HepG2 (cell line): ENCODE measurements at regions not wholly inside any gene's neighbourhood (a gene's known extent, or its start where the extent isn't known, plus 50 kb on each side); places are given as distances from the start of the nearest gene placed in this dataset.

Source experiments
- ATAC-seq: fragments of 200-7000 bp; cut with Tn5 transposase; 3 replicates; pipeline ENCODE4 v1.9.1; 2020; ENCODE audit warnings: mild to moderate bottlenecking, moderate library complexity
- BruUV-seq: library from RNA; stranded (reverse); fragments of 400-500 nt; replicated peaks from 2 replicates; lab custom pipeline; 2021; lab: Mats Ljungman, UMichigan
- CTCF ChIA-PET: fragments of 300-600 bp; formaldehyde crosslinking; extraction: SDS; loops from one replicate; lab custom pipeline; 2021; ENCODE audit warnings: low total read pairs, inconsistent platforms, low intra/inter-chr PET ratio; lab: Yijun Ruan, JAX
- POLR2A ChIA-PET: fragments of 350-600 bp; sonication (Branson Sonifier 250); formaldehyde crosslinking; loops from one replicate; lab custom pipeline; 2020; ENCODE audit warnings: antibody characterized with exemption, inconsistent platforms; lab: Yijun Ruan, JAX
- DNase-seq: peaks from one replicate; pipeline ENCODE4 v3.0.0-alpha.2; 2015; ENCODE audit warnings: low spot score
- FAIRE-seq: peaks from 3 replicates; lab custom pipeline; 2011; peaks lifted over from hg19 to GRCh38; lab: Jason Lieb, UNC
- H2AFZ ChIP-seq: one replicate; pipeline ENCODE4 v1.6.1; 2011; ENCODE audit warnings: low read length, inconsistent platforms
- H3K27ac ChIP-seq: fragments of 300-600 bp; 3 replicates; pipeline ENCODE4 v1.8.0; 2011; ENCODE audit warnings: mixed run types, mild to moderate bottlenecking, mixed read lengths, low read length, inconsistent platforms; ENCODE audit not compliant: insufficient read depth; ENCODE audit errors: extremely low read length
- H3K27me3 ChIP-seq, 2 experiments: fragments of 200-600 bp in 1 of 2; 2 replicates in 1 of 2; 3 replicates in 1 of 2; pipeline versions ENCODE4 v1.6.0 to v1.8.0; 2011; ENCODE audit warnings: low read length in 2 of 2, mild to moderate bottlenecking in 2 of 2, moderate library complexity in 2 of 2, inconsistent platforms in 1 of 2; ENCODE audit not compliant: insufficient read depth in 2 of 2, control insufficient read depth in 1 of 2
- H3K36me3 ChIP-seq, 2 experiments: fragments of 200-600 bp in 1 of 2; replicated peaks in 1 of 2; 2 replicates in 1 of 2; 3 replicates in 1 of 2; pipeline versions ENCODE4 v1.5.1 to v1.8.0; 2011; ENCODE audit warnings: low read length in 2 of 2, inconsistent platforms in 1 of 2; ENCODE audit not compliant: insufficient read depth in 2 of 2, control insufficient read depth in 1 of 2
- H3K4me1 ChIP-seq: 2 replicates; pipeline ENCODE4 v1.5.1; 2012; ENCODE audit warnings: low read length, inconsistent platforms; ENCODE audit not compliant: insufficient read depth
- H3K4me2 ChIP-seq: 2 replicates; pipeline ENCODE4 v1.6.0; 2011; ENCODE audit warnings: low read depth, low read length, inconsistent platforms
- H3K4me3 ChIP-seq, 3 experiments: fragments of 200-600 bp in 1 of 3; sonication (generic), shearing (Covaris generic) in 1 of 3; replicated peaks in 1 of 3; 2 replicates each; pipeline ENCODE4 v1.5.1; 2011 to 2016; ENCODE audit warnings: low read length in 3 of 3, inconsistent platforms in 2 of 3, low read depth in 2 of 3, mild to moderate bottlenecking in 2 of 3, control low read depth in 1 of 3, mixed read lengths in 1 of 3; ENCODE audit not compliant: insufficient read depth in 1 of 3
- H3K79me2 ChIP-seq: one replicate; pipeline ENCODE4 v1.6.1; 2011; ENCODE audit warnings: low read length, inconsistent platforms; ENCODE audit not compliant: insufficient read depth
- H3K9ac ChIP-seq: 2 replicates; pipeline ENCODE4 v1.6.0; 2011; ENCODE audit warnings: mild to moderate bottlenecking, low read depth, low read length, inconsistent platforms; ENCODE audit not compliant: insufficient read depth
- H3K9me3 ChIP-seq: 2 replicates; pipeline ENCODE4 v1.5.1; 2012; ENCODE audit warnings: mild to moderate bottlenecking, low read length
- H4K20me1 ChIP-seq: 2 replicates; pipeline ENCODE4 v1.6.0; 2011; ENCODE audit warnings: inconsistent platforms, mild to moderate bottlenecking, low read length, moderate library complexity; ENCODE audit not compliant: insufficient read depth
- ATF1 ChIP-seq: IDR thresholded peaks from 2 replicates; pipeline ENCODE4 v1.6.1; 2016; ENCODE audit warnings: mild to moderate bottlenecking, control low read depth
- BCL6 ChIP-seq: IDR thresholded peaks from 2 replicates; pipeline ENCODE4 v1.6.1; 2016; ENCODE audit warnings: missing genetic modification reagents, missing compliant biosample characterization
- CENPT ChIP-seq: sonication (generic); formaldehyde crosslinking; IDR thresholded peaks from 2 replicates; pipeline ENCODE4 v1.8.0; 2022; ENCODE audit warnings: low read depth, mild to moderate bottlenecking, moderate library complexity, missing genetic modification reagents
- JUND ChIP-seq: sonication (generic); formaldehyde crosslinking; IDR thresholded peaks from 2 replicates; pipeline ENCODE4 v1.8.0; 2022; ENCODE audit warnings: mild to moderate bottlenecking, missing genetic modification reagents
- KLF9 ChIP-seq: IDR thresholded peaks from 2 replicates; pipeline ENCODE4 v1.6.1; 2016; ENCODE audit warnings: low read depth
- NONO ChIP-seq, 2 experiments: fragments of 450-650 bp in 1 of 2; sonication (generic) in 1 of 2; formaldehyde crosslinking in 1 of 2; IDR thresholded peaks in 1 of 2; conservative IDR thresholded peaks in 1 of 2; 2 replicates each; pipeline versions ENCODE4 v1.6.1 to v1.8.0; 2017 to 2022; ENCODE audit warnings: mild to moderate bottlenecking in 1 of 2, missing genetic modification reagents in 1 of 2, moderate library complexity in 1 of 2
- NR2F1 ChIP-seq, 2 experiments: fragments of 450-650 bp in 1 of 2; formaldehyde crosslinking in 1 of 2; IDR thresholded peaks; 2 replicates each; pipeline versions ENCODE4 v1.5.0 to v1.6.1; 2016 to 2020; ENCODE audit warnings: mild to moderate bottlenecking in 1 of 2, missing compliant biosample characterization in 1 of 2, missing genetic modification reagents in 1 of 2, moderate library complexity in 1 of 2
- PTBP1 ChIP-seq: fragments of 200-400 bp; formaldehyde crosslinking; IDR thresholded peaks from 2 replicates; pipeline ENCODE4 v1.6.1; 2018; ENCODE audit warnings: low read length, low read depth; ENCODE audit not compliant: poor library complexity, severe bottlenecking
- TBX2 ChIP-seq: sonication (generic); formaldehyde crosslinking; IDR thresholded peaks from 2 replicates; pipeline ENCODE4 v1.5.0; 2020; ENCODE audit warnings: missing genetic modification reagents, mild to moderate bottlenecking, borderline replicate concordance
- ZNF296 ChIP-seq: sonication (generic); formaldehyde crosslinking; conservative IDR thresholded peaks from 2 replicates; pipeline ENCODE4 v1.5.0; 2020; ENCODE audit warnings: mild to moderate bottlenecking, missing genetic modification reagents
- ZNF577 ChIP-seq: sonication (generic); formaldehyde crosslinking; IDR thresholded peaks from 2 replicates; pipeline ENCODE4 v1.4.0; 2020; ENCODE audit warnings: mild to moderate bottlenecking, low read depth, missing genetic modification reagents, borderline replicate concordance
- ZNF746 ChIP-seq: sonication (generic); formaldehyde crosslinking; IDR thresholded peaks from 2 replicates; pipeline ENCODE4 v1.8.0; 2022; ENCODE audit warnings: mild to moderate bottlenecking, missing genetic modification reagents
- ZNF777 ChIP-seq: sonication (generic); formaldehyde crosslinking; IDR thresholded peaks from 2 replicates; pipeline ENCODE4 v1.4.0; 2020; ENCODE audit warnings: missing genetic modification reagents
- WGBS: methylation state at CpG from one replicate; pipeline ENCODE4 v1.1.6; 2017; ENCODE audit warnings: low lambda C conversion rate; 5-methylcytosine and 5-hydroxymethylcytosine counted together
- in situ Hi-C: cut with HindIII; loops from 2 replicates; pipeline ENCODE4 v1.10.0; 2017; ENCODE audit warnings: low pct_unique_long_range_greater_than_20kb; ENCODE audit not compliant: extremely low pct_ligation_motif_present
- intact Hi-C: fragments of 100-400 bp; cut with micrococcal nuclease; formaldehyde crosslinking; loops from one replicate; pipeline ENCODE4 v1.10.0; 2022; ENCODE audit not compliant: unreplicated experiment
- TF ChIP-seq, protein P1 (sequence below): sonication (generic); formaldehyde crosslinking; IDR thresholded peaks from 2 replicates; pipeline ENCODE4 v1.4.0; 2020; ENCODE audit warnings: missing genetic modification reagents; ENCODE audit errors: not compliant biosample characterization
- TF ChIP-seq, protein P2 (sequence below): sonication (generic); formaldehyde crosslinking; IDR thresholded peaks from 2 replicates; pipeline ENCODE4 v1.9.0; 2022; ENCODE audit warnings: low read depth, missing genetic modification reagents
- TF ChIP-seq, protein P3 (sequence below): sonication (generic); formaldehyde crosslinking; IDR thresholded peaks from 2 replicates; pipeline ENCODE4 v1.8.1; 2023; ENCODE audit warnings: missing genetic modification reagents, mild to moderate bottlenecking, borderline replicate concordance
- TF ChIP-seq, protein P4 (sequence below): sonication (generic); formaldehyde crosslinking; IDR thresholded peaks from 2 replicates; pipeline ENCODE4 v1.8.1; 2023; ENCODE audit warnings: mild to moderate bottlenecking, inconsistent platforms, moderate library complexity, missing genetic modification reagents, borderline replicate concordance

DNA sequence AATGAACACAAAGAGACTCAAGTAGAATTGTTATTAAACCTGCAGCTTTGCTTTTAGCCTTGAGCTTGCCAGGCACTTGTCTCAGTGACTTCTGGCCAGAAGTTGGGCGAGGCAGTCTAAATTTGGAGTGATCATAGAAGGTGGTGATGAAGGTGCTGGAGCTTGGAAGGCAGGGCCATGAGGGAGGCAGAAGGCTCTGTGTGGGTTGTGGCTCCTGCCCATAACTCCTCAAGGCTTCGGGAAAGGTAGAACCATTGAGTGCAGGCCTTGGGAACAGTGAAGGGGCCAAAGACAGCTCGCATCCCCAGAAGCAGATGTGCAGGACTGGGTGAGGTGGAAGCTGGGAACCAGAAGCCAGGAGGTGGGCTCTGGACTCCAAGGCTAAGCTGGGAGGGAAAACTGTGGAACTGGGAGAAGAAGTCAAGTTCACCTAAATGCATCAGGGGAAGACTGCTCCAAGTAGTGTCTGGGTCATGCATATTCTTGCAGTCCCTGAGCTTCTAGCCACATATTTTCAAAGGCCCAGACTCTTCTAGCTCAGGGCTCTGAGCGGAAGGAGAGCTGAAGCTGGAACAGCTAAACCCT lies 111.1 kb upstream of the HABP2 start:
- no peak for FAIRE-seq
- CTCF ChIA-PET: no interaction called here
- 33% methylated on average over 4 of the region's 4 CpGs for WGBS

DNA sequence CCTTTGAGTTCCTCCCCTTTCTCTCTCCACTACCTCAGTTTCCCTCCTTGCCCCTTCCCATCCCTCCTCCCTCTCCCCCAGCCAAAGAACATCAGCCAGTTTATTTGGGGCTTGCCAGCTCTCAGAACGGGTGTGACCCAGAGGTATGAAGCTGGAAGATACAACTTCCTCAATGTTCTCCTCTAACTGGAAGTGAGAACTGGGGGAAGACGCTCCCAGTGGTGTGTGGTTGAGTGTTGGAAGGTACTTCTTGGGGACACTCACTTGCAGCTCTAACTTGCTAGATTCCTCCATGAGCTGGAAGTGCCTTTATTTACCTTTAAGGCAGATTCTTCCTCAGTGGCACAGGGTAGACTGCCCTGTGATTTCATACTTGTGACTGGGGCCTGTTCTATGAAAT lies 110.5 kb upstream of the HABP2 start:
- Histone ChIP-seq H3K27me3 (peaks cover 0 to 3% of the 10 kb centered on the region in 2 experiments; a peak in 1 of 5 replicates), H3K4me2 (no peak overlapping the region), H3K79me2 (no peaks in the 10 kb centered on the region), H3K9ac (no peak overlapping the region), H3K27ac (no peak overlapping the region), H3K9me3 (no peaks in the 10 kb centered on the region), H3K4me1 (no peaks in the 10 kb centered on the region), H4K20me1 (no peaks in the 10 kb centered on the region), H3K36me3 (no peaks in the 10 kb centered on the region), H2AFZ (no peak overlapping the region), H3K4me3 (no peak overlapping the region)
- intact Hi-C loops: no loop called here
- 20% methylated on average over 2 of the region's 2 CpGs for WGBS
- in situ Hi-C loops: no loop called here
- POLR2A ChIA-PET: no interaction called here
- FAIRE-seq: no peak
- no TSS peak for BruUV-seq
- no peak for ATAC-seq
- no peak for DNase-seq
- CTCF ChIA-PET: no interaction called here
- no peak for TF ChIP-seq BCL6
- TF ChIP-seq, protein P1, sequence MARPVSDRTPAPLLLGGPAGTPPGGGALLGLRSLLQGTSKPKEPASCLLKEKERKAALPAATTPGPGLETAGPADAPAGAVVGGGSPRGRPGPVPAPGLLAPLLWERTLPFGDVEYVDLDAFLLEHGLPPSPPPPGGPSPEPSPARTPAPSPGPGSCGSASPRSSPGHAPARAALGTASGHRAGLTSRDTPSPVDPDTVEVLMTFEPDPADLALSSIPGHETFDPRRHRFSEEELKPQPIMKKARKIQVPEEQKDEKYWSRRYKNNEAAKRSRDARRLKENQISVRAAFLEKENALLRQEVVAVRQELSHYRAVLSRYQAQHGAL (CRISPR knock-in tag): no peak
- TF ChIP-seq ZNF296: no peak
- TF ChIP-seq NR2F1 (CRISPR knock-in tag; IDR thresholded peaks at IDR 0.05): no peak
- TF ChIP-seq, protein P2, sequence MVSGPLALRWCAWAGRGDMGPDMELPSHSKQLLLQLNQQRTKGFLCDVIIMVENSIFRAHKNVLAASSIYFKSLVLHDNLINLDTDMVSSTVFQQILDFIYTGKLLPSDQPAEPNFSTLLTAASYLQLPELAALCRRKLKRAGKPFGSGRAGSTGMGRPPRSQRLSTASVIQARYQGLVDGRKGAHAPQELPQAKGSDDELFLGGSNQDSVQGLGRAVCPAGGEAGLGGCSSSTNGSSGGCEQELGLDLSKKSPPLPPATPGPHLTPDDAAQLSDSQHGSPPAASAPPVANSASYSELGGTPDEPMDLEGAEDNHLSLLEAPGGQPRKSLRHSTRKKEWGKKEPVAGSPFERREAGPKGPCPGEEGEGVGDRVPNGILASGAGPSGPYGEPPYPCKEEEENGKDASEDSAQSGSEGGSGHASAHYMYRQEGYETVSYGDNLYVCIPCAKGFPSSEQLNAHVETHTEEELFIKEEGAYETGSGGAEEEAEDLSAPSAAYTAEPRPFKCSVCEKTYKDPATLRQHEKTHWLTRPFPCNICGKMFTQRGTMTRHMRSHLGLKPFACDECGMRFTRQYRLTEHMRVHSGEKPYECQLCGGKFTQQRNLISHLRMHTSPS (CRISPR knock-in tag): no peak
- TF ChIP-seq TBX2 (CRISPR knock-in tag): no peak
- TF ChIP-seq JUND (CRISPR knock-in tag): no peak
- no peak for TF ChIP-seq KLF9 (CRISPR knock-in tag)

More for the DNA sequence above, 111.1 kb upstream of the HABP2 start:
- no peaks in the 10 kb centered on the region for H3K79me2 ChIP-seq
- no peaks in the 10 kb centered on the region for H3K4me1 ChIP-seq
- H3K27me3 ChIP-seq: peaks cover 0 to 3% of the 10 kb centered on the region in 2 experiments; a peak in 1 of 5 replicates
- H4K20me1 ChIP-seq: no peaks in the 10 kb centered on the region
- no TSS peak for BruUV-seq
- H3K9ac ChIP-seq: no peak overlapping the region
- H3K27ac ChIP-seq: no peak overlapping the region
- in situ Hi-C loops: no loop called here
- POLR2A ChIA-PET: no interaction called here
- no peak overlapping the region for H3K4me2 ChIP-seq
- TF ChIP-seq ZNF777 (no peak), ATF1 (CRISPR knock-in tag) (no peak), PTBP1 (no peak), ZNF577 (CRISPR knock-in tag) (no peak), NONO (IDR thresholded peaks at IDR 0.05) (no peak), NONO (CRISPR knock-in tag; conservative IDR thresholded peaks at IDR 0.05) (no peak), ZNF746 (no peak), CENPT (CRISPR knock-in tag) (no peak)
- TF ChIP-seq, protein P3, sequence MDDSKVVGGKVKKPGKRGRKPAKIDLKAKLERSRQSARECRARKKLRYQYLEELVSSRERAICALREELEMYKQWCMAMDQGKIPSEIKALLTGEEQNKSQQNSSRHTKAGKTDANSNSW: no peak
- TF ChIP-seq, protein P4, sequence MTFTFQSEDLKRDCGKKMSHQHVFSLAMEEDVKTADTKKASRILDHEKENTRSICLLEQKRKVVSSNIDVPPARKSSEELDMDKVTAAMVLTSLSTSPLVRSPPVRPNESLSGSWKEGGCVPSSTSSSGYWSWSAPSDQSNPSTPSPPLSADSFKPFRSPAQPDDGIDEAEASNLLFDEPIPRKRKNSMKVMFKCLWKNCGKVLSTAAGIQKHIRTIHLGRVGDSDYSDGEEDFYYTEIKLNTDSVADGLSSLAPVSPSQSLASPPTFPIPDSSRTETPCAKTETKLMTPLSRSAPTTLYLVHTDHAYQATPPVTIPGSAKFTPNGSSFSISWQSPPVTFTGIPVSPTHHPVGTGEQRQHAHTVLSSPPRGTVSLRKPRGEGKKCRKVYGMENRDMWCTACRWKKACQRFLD: no peak
- TF ChIP-seq, all 625 proteins: peak for 0
- Histone ChIP-seq H3K4me3 (no peak overlapping the region), H3K9me3 (no peaks in the 10 kb centered on the region), H2AFZ (no peak overlapping the region), H3K36me3 (no peaks in the 10 kb centered on the region)
- no peak for ATAC-seq
- intact Hi-C loops: no loop called here
- DNase-seq: no peak
